Lung (tissue), 11 donors: ENCODE measurements at regions not wholly inside any gene's neighbourhood (a gene's known extent, or its start where the extent isn't known, plus 50 kb on each side); places are given as distances from the start of the nearest gene placed in this dataset.

ENCODE experiments used
- ATAC-seq: fragments of 200-7000 bp; cut with Tn5 transposase; one replicate; pipeline ENCODE4 v1.9.1; 2020; ENCODE audit warnings: moderate number of reproducible peaks; ENCODE audit not compliant: insufficient read depth, low FRiP score
- DNase-seq, 3 donors: peaks; one replicate each; pipeline ENCODE4 v3.0.0-alpha.2; 2013 to 2017
- H3K27ac ChIP-seq, 2 donors: one replicate each; pipeline ENCODE4 v1.5.1; 2013; ENCODE audit warnings: mild to moderate bottlenecking in 2 of 2, moderate library complexity in 2 of 2, control low read depth in 1 of 2, inconsistent platforms in 1 of 2, low read depth in 1 of 2, low read length in 1 of 2
- H3K27me3 ChIP-seq, 3 donors: one replicate each; pipeline ENCODE4 v1.5.1; 2013; ENCODE audit warnings: low read length in 2 of 3; ENCODE audit not compliant: control insufficient read depth in 3 of 3, insufficient read depth in 3 of 3
- H3K36me3 ChIP-seq, 4 donors: one replicate each; pipeline ENCODE4 v1.5.1; 2013; ENCODE audit warnings: low read length in 4 of 4, mild to moderate bottlenecking in 1 of 4, moderate library complexity in 1 of 4; ENCODE audit not compliant: control insufficient read depth in 4 of 4, insufficient read depth in 4 of 4
- H3K4me1 ChIP-seq, 5 donors: one replicate each; pipeline ENCODE4 v1.5.1; 2013; ENCODE audit warnings: low read length in 5 of 5, mild to moderate bottlenecking in 2 of 5, moderate library complexity in 1 of 5; ENCODE audit not compliant: control insufficient read depth in 5 of 5, insufficient read depth in 5 of 5
- H3K4me3 ChIP-seq: one replicate; pipeline ENCODE4 v1.5.1; 2013; ENCODE audit warnings: mild to moderate bottlenecking, control low read depth, moderate library complexity
- H3K9ac ChIP-seq, 2 donors: one replicate each; pipeline ENCODE4 v1.5.1; 2013; ENCODE audit warnings: low read length in 2 of 2, control low read depth in 1 of 2; ENCODE audit not compliant: insufficient read depth in 1 of 2
- H3K9me3 ChIP-seq, 4 donors: one replicate each; pipeline ENCODE4 v1.5.1; 2013; ENCODE audit warnings: low read length in 3 of 4, mild to moderate bottlenecking in 1 of 4, moderate library complexity in 1 of 4; ENCODE audit not compliant: control insufficient read depth in 4 of 4, insufficient read depth in 3 of 4
- CTCF ChIP-seq: IDR thresholded peaks from 2 replicates; pipeline ENCODE4 v1.5.1; 2012; ENCODE audit warnings: mild to moderate bottlenecking; ENCODE audit errors: control extremely low read depth, extremely low read depth
- WGBS, 2 donors: extraction: QIAGEN DNeasy Blood & Tissue Kit; methylation state at CpG; one replicate each; pipeline ENCODE4 v1.1.7; 2013; 5-methylcytosine and 5-hydroxymethylcytosine counted together
- donor health status: control.
- donor health status: control.
- donor health status: Bipolar disorder and iron deficiency.
- donor health status: healthy.
- donor health status: DM: yes; HTN: yes; CAD: no.

- no peak for ATAC-seq
Observed at GRCh38 chr13:44652168-44652567, 76.0 kb upstream of the TSC22D1 start.

DNA sequence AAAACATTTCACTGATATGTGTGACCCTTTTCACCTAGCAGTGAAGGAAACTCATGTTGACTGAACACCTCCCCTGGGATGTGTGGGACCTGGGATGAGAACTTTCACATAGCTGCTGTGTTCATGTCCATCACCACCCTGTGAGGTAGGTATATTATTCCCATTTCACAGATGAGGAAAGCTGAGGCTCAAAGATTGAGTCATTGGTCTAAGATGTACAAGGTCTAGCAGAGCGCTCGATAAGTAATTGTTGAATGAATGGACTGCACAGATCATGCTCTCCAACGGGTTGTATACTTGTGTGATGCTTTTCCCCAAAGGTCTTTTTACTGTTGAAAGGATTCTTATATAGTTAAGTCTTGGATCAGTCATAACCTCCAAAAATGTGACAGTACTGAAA, 75.6 kb upstream of the TSC22D1 start:
- WGBS, 2 donors = 92 to 97% methylated on average over 3 of the region's 3 CpGs
- Histone ChIP-seq H3K27ac (no peak overlapping the region), H3K27me3 (no peaks in the 10 kb centered on the region), H3K9me3 (no peaks in the 10 kb centered on the region), H3K9ac (no peak overlapping the region), H3K4me3 (no peak overlapping the region), H3K4me1 (peaks cover 0 to 4% (median 0%) of the 10 kb centered on the region in 5 donors), H3K36me3 (no peaks in the 10 kb centered on the region)
- TF ChIP-seq CTCF = no peak
- ATAC-seq (no peak), DNase-seq (no peak)

More at GRCh38 chr13:44652168-44652567, 76.0 kb upstream of the TSC22D1 start:
- no peak for TF ChIP-seq CTCF
- Histone ChIP-seq H3K9me3 (no peaks in the 10 kb centered on the region), H3K4me1 (peaks cover 0 to 4% (median 0%) of the 10 kb centered on the region in 5 donors), H3K27ac (no peak overlapping the region), H3K36me3 (no peaks in the 10 kb centered on the region), H3K27me3 (no peaks in the 10 kb centered on the region), H3K4me3 (no peak overlapping the region), H3K9ac (no peak overlapping the region)
- 80 to 86% methylated on average over 3 of the region's 3 CpGs for WGBS, 2 donors
- DNase-seq = no peak

DNA sequence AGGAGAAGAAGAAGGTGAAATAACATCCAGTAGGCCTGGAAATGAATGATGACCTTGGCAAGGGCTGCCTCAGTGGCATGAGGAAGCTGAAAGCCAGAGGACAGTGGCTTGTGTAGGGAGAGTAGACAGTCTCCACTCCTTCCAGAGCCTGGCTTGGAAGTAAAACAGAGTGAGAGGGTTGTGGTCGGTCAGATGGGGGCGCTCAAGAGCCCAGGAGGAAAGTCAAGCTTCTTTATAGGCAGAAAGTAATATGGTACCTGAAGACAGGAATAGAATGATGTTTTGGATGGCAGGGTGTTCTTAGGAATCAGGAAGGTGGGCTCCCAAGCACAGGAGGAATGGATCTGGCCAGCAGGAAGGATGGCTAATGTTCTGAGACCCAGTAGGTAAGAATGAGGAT, 75.1 kb upstream of the TSC22D1 start:
- Histone ChIP-seq H3K4me3 (no peak overlapping the region), H3K36me3 (no peaks in the 10 kb centered on the region), H3K9me3 (no peaks in the 10 kb centered on the region), H3K9ac (no peak overlapping the region), H3K4me1 (peaks cover 0 to 4% (median 0%) of the 10 kb centered on the region in 5 donors), H3K27me3 (no peaks in the 10 kb centered on the region), H3K27ac (no peak overlapping the region)
- no peak for TF ChIP-seq CTCF
- WGBS, 2 donors = 22 to 81% methylated on average over 1 to 2 of the region's 2 CpGs
- ATAC-seq = no peak
- no peak for DNase-seq

GRCh38 chr13:44649834-44650233, 73.7 kb upstream of the TSC22D1 start:
- no peak for DNase-seq
- no peaks in the 10 kb centered on the region for H3K9me3 ChIP-seq
- no peak overlapping the region for H3K27ac ChIP-seq
- no peak for ATAC-seq
- no peaks in the 10 kb centered on the region for H3K27me3 ChIP-seq
- no peak overlapping the region for H3K9ac ChIP-seq
- no peak overlapping the region for H3K4me3 ChIP-seq
- TF ChIP-seq CTCF = no peak
- H3K36me3 ChIP-seq = no peaks in the 10 kb centered on the region
- H3K4me1 ChIP-seq = peaks cover 0 to 4% (median 0%) of the 10 kb centered on the region in 5 donors
